Left lung (tissue), 4 donors: ENCODE measurements at regions not wholly inside any gene's neighbourhood (a gene's known extent, or its start where the extent isn't known, plus 50 kb on each side); places are given as distances from the start of the nearest gene placed in this dataset.

ENCODE experiments used
- ATAC-seq: fragments of 200-7000 bp; cut with Tn5 transposase; one replicate; pipeline ENCODE4 v1.9.1; 2020; ENCODE audit warnings: moderate library complexity
- DNase-seq, 4 donors: peaks; one replicate each; pipeline ENCODE4 v3.0.0-alpha.2; 2013 to 2020
- H3K27ac ChIP-seq, 2 donors: fragments of 200-600 bp; sonication (generic) in 1 of 2; one replicate each; pipeline versions ENCODE4 v1.5.0 to v1.8.0; 2020 to 2021
- H3K27me3 ChIP-seq, 2 donors: fragments of 200-600 bp; sonication (generic) in 1 of 2; one replicate each; pipeline versions ENCODE4 v1.5.0 to v1.8.0; 2020 to 2021
- H3K36me3 ChIP-seq, 2 donors: fragments of 200-600 bp; sonication (generic) in 1 of 2; one replicate each; pipeline versions ENCODE4 v1.5.0 to v1.8.0; 2020 to 2021
- H3K4me1 ChIP-seq, 2 donors: fragments of 200-600 bp; one replicate each; pipeline ENCODE4 v1.8.0; 2021
- H3K4me3 ChIP-seq, 2 donors: fragments of 200-600 bp; sonication (generic) in 1 of 2; one replicate each; pipeline versions ENCODE4 v1.5.0 to v1.8.0; 2020 to 2021; ENCODE audit warnings: mild to moderate bottlenecking in 1 of 2
- H3K9me3 ChIP-seq, 2 donors: fragments of 200-600 bp; sonication (generic) in 1 of 2; one replicate each; pipeline versions ENCODE4 v1.5.0 to v1.8.0; 2020 to 2021
- intact Hi-C, 2 donors: fragments of 100-400 bp; cut with DNase I; formaldehyde crosslinking; loops; one replicate each; pipeline versions ENCODE4 v1.11.2 to v1.14.2; 2022
- TF ChIP-seq, protein P1 (sequence below), 2 donors: fragments of 200-600 bp; sonication (generic) in 1 of 2; IDR thresholded peaks; one replicate each; pipeline versions ENCODE4 v1.5.0 to v1.8.0; 2021; ENCODE audit warnings: antibody characterized with exemption in 2 of 2
- donor health status: DM: no; HTN: yes; CAD: no.
- donor health status: DM: no; HTN: no; CAD: no.

- TF ChIP-seq, protein P1, sequence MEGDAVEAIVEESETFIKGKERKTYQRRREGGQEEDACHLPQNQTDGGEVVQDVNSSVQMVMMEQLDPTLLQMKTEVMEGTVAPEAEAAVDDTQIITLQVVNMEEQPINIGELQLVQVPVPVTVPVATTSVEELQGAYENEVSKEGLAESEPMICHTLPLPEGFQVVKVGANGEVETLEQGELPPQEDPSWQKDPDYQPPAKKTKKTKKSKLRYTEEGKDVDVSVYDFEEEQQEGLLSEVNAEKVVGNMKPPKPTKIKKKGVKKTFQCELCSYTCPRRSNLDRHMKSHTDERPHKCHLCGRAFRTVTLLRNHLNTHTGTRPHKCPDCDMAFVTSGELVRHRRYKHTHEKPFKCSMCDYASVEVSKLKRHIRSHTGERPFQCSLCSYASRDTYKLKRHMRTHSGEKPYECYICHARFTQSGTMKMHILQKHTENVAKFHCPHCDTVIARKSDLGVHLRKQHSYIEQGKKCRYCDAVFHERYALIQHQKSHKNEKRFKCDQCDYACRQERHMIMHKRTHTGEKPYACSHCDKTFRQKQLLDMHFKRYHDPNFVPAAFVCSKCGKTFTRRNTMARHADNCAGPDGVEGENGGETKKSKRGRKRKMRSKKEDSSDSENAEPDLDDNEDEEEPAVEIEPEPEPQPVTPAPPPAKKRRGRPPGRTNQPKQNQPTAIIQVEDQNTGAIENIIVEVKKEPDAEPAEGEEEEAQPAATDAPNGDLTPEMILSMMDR (IDR thresholded peaks at IDR 0.05) = no peak
- Histone ChIP-seq H3K27ac (no peak overlapping the region), H3K27me3 (no peaks in the 10 kb centered on the region), H3K9me3 (no peaks in the 10 kb centered on the region), H3K36me3 (no peaks in the 10 kb centered on the region), H3K4me1 (no peaks in the 10 kb centered on the region), H3K4me3 (no peak overlapping the region)
- intact Hi-C loops = no loop called here
- no peak for DNase-seq
- no peak for ATAC-seq
Measured at GRCh38 chr4:111020961-111021360, 398.1 kb upstream of the PITX2 start.

DNA sequence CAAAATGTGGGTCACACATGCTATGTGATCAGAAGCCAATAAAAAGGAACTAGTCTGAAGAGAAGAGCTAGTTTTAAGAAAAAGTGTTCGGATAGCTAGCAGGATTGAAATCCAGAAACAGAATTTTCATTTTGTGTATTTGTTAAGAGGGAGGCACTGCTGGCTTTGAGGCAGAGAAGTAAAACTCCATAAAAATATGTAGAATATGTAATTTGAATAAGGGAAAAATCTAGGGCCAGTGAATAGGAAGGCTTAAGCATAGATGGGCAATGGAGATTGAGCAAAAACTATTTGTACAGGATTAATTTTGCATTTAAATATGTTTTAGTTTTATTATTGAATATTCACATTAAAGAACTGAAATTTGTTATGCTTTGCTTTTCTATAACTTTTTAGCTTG is 399.9 kb upstream of the PITX2 start:
- intact Hi-C loops = no loop called here
- Histone ChIP-seq H3K4me3 (no peak overlapping the region), H3K36me3 (no peaks in the 10 kb centered on the region), H3K27me3 (no peaks in the 10 kb centered on the region), H3K27ac (no peak overlapping the region), H3K4me1 (no peaks in the 10 kb centered on the region), H3K9me3 (no peaks in the 10 kb centered on the region)
- DNase-seq (no peak), ATAC-seq (no peak)
- TF ChIP-seq, protein P1 (IDR thresholded peaks at IDR 0.05) = no peak

DNA sequence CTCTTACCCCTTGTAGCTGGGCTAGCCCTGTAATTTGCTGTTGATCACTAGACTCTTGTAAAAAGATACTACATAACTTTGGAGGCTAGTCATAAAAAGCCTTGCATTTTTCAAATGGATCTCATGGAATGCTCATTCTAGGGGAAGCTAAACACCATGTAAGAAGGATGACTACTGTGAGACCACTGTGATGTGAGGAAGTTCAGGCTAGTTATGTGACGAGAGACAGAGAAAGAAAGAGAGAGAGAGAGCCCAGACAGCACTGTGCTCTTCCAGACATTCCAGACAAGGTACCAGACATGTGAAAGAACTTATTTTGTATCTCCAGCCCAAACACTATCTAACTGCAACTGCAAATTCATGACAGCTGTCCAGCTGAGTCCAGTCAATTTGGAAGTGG is 404.6 kb upstream of the PITX2 start:
- no peaks in the 10 kb centered on the region for H3K4me1 ChIP-seq
- ATAC-seq (no peak), DNase-seq (no peak)
- no peaks in the 10 kb centered on the region for H3K27me3 ChIP-seq
- no peak overlapping the region for H3K4me3 ChIP-seq
- H3K27ac ChIP-seq = no peak overlapping the region
- intact Hi-C loops = no loop called here
- TF ChIP-seq, protein P1 (IDR thresholded peaks at IDR 0.05) = no peak
- no peaks in the 10 kb centered on the region for H3K9me3 ChIP-seq
- H3K36me3 ChIP-seq = no peaks in the 10 kb centered on the region

GRCh38 chr4:111028795-111029194 is 405.9 kb upstream of the PITX2 start:
- H3K27ac ChIP-seq = no peak overlapping the region
- H3K4me1 ChIP-seq = no peaks in the 10 kb centered on the region
- no peaks in the 10 kb centered on the region for H3K36me3 ChIP-seq
- intact Hi-C loops = no loop called here
- no peaks in the 10 kb centered on the region for H3K9me3 ChIP-seq
- DNase-seq (no peak), ATAC-seq (no peak)
- H3K27me3 ChIP-seq = no peaks in the 10 kb centered on the region
- TF ChIP-seq, protein P1 (IDR thresholded peaks at IDR 0.05) = no peak
- no peak overlapping the region for H3K4me3 ChIP-seq

- no peaks in the 10 kb centered on the region for H3K9me3 ChIP-seq
- TF ChIP-seq, protein P1 (IDR thresholded peaks at IDR 0.05) = no peak
- H3K4me3 ChIP-seq = no peak overlapping the region
- no peak for DNase-seq
- H3K4me1 ChIP-seq = no peaks in the 10 kb centered on the region
- no peak overlapping the region for H3K27ac ChIP-seq
- no peak for ATAC-seq
- H3K27me3 ChIP-seq = no peaks in the 10 kb centered on the region
- intact Hi-C loops = no loop called here
- no peaks in the 10 kb centered on the region for H3K36me3 ChIP-seq
Measured at GRCh38 chr4:111031001-111031579, 408.2 kb upstream of the PITX2 start.
